ENCODE measurements at regions not wholly inside any gene's neighbourhood (a gene's known extent, or its start where the extent isn't known, plus 50 kb on each side); places are given as distances from the start of the nearest gene placed in this dataset.

- TF ChIP-seq POLR2AphosphoS5 (IDR thresholded peaks at IDR 0.05; ENCODE audit: borderline replicate concordance, low read depth, low read length) = no peak
- no peak for TF ChIP-seq EZH2 (IDR thresholded peaks at IDR 0.05)
- no peak for TF ChIP-seq FOXP2 (optimal IDR thresholded peaks at IDR 0.05; ENCODE audit: control extremely low read depth, extremely low read length, insufficient read depth)
These were observed 1150.1 kb downstream of the STIM2 start for GRCh38 chr4:28010577-28011240.
